22Rv1 (cell line): ENCODE measurements at regions not wholly inside any gene's neighbourhood (a gene's known extent, or its start where the extent isn't known, plus 50 kb on each side); places are given as distances from the start of the nearest gene placed in this dataset.

Experiments used
- H3K27ac ChIP-seq: fragments of 450-650 bp; 2 replicates; pipeline ENCODE4 v1.5.1; 2017
- CTCF ChIP-seq: fragments of 450-650 bp; IDR thresholded peaks from 2 replicates; pipeline ENCODE4 v1.5.1; 2017; ENCODE audit warnings: mild to moderate bottlenecking
- ZFX ChIP-seq: fragments of 450-650 bp; IDR thresholded peaks from 2 replicates; pipeline ENCODE4 v1.6.1; 2017; ENCODE audit warnings: antibody characterized with exemption, borderline replicate concordance

GRCh38 chr6:10193321-10193720, 221.6 kb downstream of the TFAP2A start:
- no peak for TF ChIP-seq ZFX
- no peak for TF ChIP-seq CTCF
- H3K27ac ChIP-seq, result no peak overlapping the region

GRCh38 chr6:10190042-10190441, 224.8 kb downstream of the TFAP2A start:
- no peak overlapping the region for H3K27ac ChIP-seq
- TF ChIP-seq CTCF (no peak), ZFX (no peak)

- TF ChIP-seq CTCF, result no peak
- TF ChIP-seq ZFX, result no peak
- no peak overlapping the region for H3K27ac ChIP-seq
Observed at GRCh38 chr6:10184371-10185227, 230.3 kb downstream of the TFAP2A start.

- H3K27ac ChIP-seq, result no peak overlapping the region
- TF ChIP-seq ZFX (no peak), CTCF (no peak)
Observed at GRCh38 chr6:10180138-10181074, 234.5 kb downstream of the TFAP2A start.

- no peak overlapping the region for H3K27ac ChIP-seq
- TF ChIP-seq CTCF (no peak), ZFX (no peak)
Observed at GRCh38 chr6:10177704-10178103, 237.2 kb downstream of the TFAP2A start.

GRCh38 chr6:10175362-10175761, 239.5 kb downstream of the TFAP2A start:
- H3K27ac ChIP-seq, result no peak overlapping the region
- TF ChIP-seq CTCF (no peak), ZFX (no peak)
